ENCODE measurements at regions not wholly inside any gene's neighbourhood (a gene's known extent, or its start where the extent isn't known, plus 50 kb on each side); places are given as distances from the start of the nearest gene placed in this dataset.

DNA sequence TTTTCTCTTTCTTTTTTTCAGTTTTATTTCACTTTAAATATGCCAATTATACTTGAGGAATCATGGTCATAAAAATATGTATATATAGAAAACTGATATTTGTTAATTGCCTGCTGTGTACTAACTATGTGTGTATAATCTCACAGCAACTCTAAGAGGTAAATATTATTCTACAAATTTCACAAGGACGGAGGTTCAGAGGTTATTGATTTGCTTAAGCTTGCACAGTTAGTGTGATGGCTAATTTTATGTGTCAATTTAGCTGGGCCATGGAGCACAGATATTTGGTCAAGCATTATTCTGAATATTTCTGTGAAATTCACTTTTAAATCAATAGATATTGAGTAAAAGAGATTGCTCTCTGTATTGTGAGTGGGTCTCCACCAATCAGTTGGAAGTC, 75.7 kb upstream of the CENPW start:
- DNase-seq (no peak), ATAC-seq (replicated peaks in 1 of 4) (no peak)
- no peaks in the 10 kb centered on the region for H3K4me1 Mint-ChIP-seq
- no peak overlapping the region for H3K4me3 Mint-ChIP-seq
- Histone ChIP-seq H3K27ac (ENCODE audit: low read length) (no peak overlapping the region), H3K4me1 (ENCODE audit: control insufficient read depth in 1 of 2, extremely low read depth in 1 of 2, insufficient read depth in 2 of 2, low read length in 2 of 2) (no peaks in the 10 kb centered on the region), H3K9me3 (no peaks in the 10 kb centered on the region), H3K4me3 (ENCODE audit: control insufficient read depth in 1 of 2, extremely low read depth in 1 of 2, low read length in 1 of 2) (no peak overlapping the region), H3K36me3 (ENCODE audit: control insufficient read depth in 2 of 2, extremely low read depth in 1 of 2, insufficient read depth in 1 of 2, low read length in 1 of 2) (no peaks in the 10 kb centered on the region), H3K27me3 (replicated peaks in 1 of 2; ENCODE audit: control insufficient read depth in 2 of 2, extremely low read depth in 1 of 2, insufficient read depth in 2 of 2, low read length in 1 of 2) (peaks cover 0 to 6% of the 10 kb centered on the region in 2 experiments)
- ChIA-PET POLR2A (no interaction called here), CTCF (no interaction called here)
- H3K36me3 Mint-ChIP-seq, result peaks cover 17% of the 10 kb centered on the region
- no peaks in the 10 kb centered on the region for H3K27me3 Mint-ChIP-seq
- H3K9me3 Mint-ChIP-seq, result peaks cover 21 to 30% (median 23%) of the 10 kb centered on the region in 3 donors
- WGBS (ENCODE audit: insufficient coverage), result no CpG with 5 or more reads among the region's 1 CpG
- no peak overlapping the region for H3K27ac Mint-ChIP-seq

DNA sequence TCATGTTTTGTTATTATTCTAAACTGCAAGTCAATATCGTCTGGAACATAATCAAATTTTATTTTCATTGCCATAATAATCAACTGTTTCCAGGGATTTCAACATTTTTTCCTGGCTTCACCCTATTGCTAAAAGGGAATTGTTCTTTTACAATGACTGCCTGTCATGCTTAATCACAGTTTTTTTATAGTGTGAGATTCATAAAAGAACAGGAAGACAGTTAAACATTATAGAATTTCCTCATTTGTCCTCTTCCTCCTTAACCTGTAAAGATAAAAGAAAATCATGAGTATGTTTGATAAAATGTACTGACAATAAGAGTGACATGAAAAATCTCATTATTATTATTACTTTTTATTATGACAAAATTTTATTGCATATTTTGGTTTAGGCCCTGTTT, 73.3 kb upstream of the CENPW start:
- peaks cover 0 to 5% of the 10 kb centered on the region in 2 experiments for H3K27me3 ChIP-seq (replicated peaks in 1 of 2; ENCODE audit: control insufficient read depth in 2 of 2, extremely low read depth in 1 of 2, insufficient read depth in 2 of 2, low read length in 1 of 2)
- WGBS (ENCODE audit: insufficient coverage), result no CpG with 5 or more reads among the region's 1 CpG
- H3K27ac ChIP-seq (ENCODE audit: low read length), result no peak overlapping the region
- H3K4me3 ChIP-seq (ENCODE audit: control insufficient read depth in 1 of 2, extremely low read depth in 1 of 2, low read length in 1 of 2), result no peak overlapping the region
- no peaks in the 10 kb centered on the region for H3K4me1 ChIP-seq (ENCODE audit: control insufficient read depth in 1 of 2, extremely low read depth in 1 of 2, insufficient read depth in 2 of 2, low read length in 2 of 2)
- DNase-seq (no peak), ATAC-seq (replicated peaks in 1 of 4) (no peak)
- H3K4me3 Mint-ChIP-seq, result no peak overlapping the region
- no peak overlapping the region for H3K27ac Mint-ChIP-seq
- peaks cover 14% of the 10 kb centered on the region for H3K36me3 Mint-ChIP-seq
- peaks cover 3 to 6% (median 3%) of the 10 kb centered on the region in 3 donors for H3K9me3 Mint-ChIP-seq
- no peaks in the 10 kb centered on the region for H3K4me1 Mint-ChIP-seq
- no peaks in the 10 kb centered on the region for H3K36me3 ChIP-seq (ENCODE audit: control insufficient read depth in 2 of 2, extremely low read depth in 1 of 2, insufficient read depth in 1 of 2, low read length in 1 of 2)
- ChIA-PET CTCF (no interaction called here), POLR2A (no interaction called here)
- H3K27me3 Mint-ChIP-seq, result no peaks in the 10 kb centered on the region
- H3K9me3 ChIP-seq, result no peaks in the 10 kb centered on the region

- WGBS (ENCODE audit: insufficient coverage), result no CpG with 5 or more reads among the region's 1 CpG
- Mint-ChIP-seq H3K4me1 (no peaks in the 10 kb centered on the region), H3K4me3 (no peak overlapping the region), H3K36me3 (peaks cover 11% of the 10 kb centered on the region), H3K27me3 (no peaks in the 10 kb centered on the region), H3K27ac (no peak overlapping the region), H3K9me3 (peaks cover 0 to 5% (median 0%) of the 10 kb centered on the region in 3 donors)
- H3K27ac ChIP-seq (ENCODE audit: low read length), result no peak overlapping the region
- H3K4me1 ChIP-seq (ENCODE audit: control insufficient read depth in 1 of 2, extremely low read depth in 1 of 2, insufficient read depth in 2 of 2, low read length in 2 of 2), result no peaks in the 10 kb centered on the region
- H3K36me3 ChIP-seq (ENCODE audit: control insufficient read depth in 2 of 2, extremely low read depth in 1 of 2, insufficient read depth in 1 of 2, low read length in 1 of 2), result no peaks in the 10 kb centered on the region
- ATAC-seq (replicated peaks in 1 of 4), result no peak
- CTCF ChIA-PET, result no interaction called here
- POLR2A ChIA-PET, result no interaction called here
- DNase-seq, result no peak
- no peak overlapping the region for H3K4me3 ChIP-seq (ENCODE audit: control insufficient read depth in 1 of 2, extremely low read depth in 1 of 2, low read length in 1 of 2)
- no peaks in the 10 kb centered on the region for H3K9me3 ChIP-seq
- no peaks in the 10 kb centered on the region for H3K27me3 ChIP-seq (replicated peaks in 1 of 2; ENCODE audit: control insufficient read depth in 2 of 2, extremely low read depth in 1 of 2, insufficient read depth in 2 of 2, low read length in 1 of 2)
These were observed 72.3 kb upstream of the CENPW start for GRCh38 chr6:126267626-126268025.

DNA sequence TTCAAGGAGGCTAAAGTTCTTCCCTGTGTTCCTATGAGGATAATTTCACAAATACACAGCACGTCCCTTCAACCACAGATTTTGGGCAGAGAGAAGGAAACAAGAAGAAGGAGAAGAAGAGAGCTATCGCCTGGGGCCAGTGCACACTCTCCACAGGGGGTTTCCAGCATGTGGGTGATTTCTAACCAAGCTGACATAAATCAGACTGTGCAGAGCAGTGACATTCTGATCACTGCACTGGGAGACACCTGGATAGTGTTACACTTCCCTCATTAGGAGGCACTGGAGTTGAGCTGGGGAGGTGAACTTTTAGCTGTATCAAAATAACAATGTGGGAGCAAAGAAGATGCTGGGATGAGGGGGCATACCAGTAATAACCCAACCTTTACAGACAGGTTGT, 71.8 kb upstream of the CENPW start:
- Mint-ChIP-seq H3K36me3 (peaks cover 11% of the 10 kb centered on the region), H3K27me3 (no peaks in the 10 kb centered on the region), H3K4me1 (no peaks in the 10 kb centered on the region), H3K4me3 (no peak overlapping the region), H3K9me3 (peaks cover 0 to 1% (median 0%) of the 10 kb centered on the region in 3 donors), H3K27ac (no peak overlapping the region)
- Histone ChIP-seq H3K27me3 (replicated peaks in 1 of 2; ENCODE audit: control insufficient read depth in 2 of 2, extremely low read depth in 1 of 2, insufficient read depth in 2 of 2, low read length in 1 of 2) (no peaks in the 10 kb centered on the region), H3K4me3 (ENCODE audit: control insufficient read depth in 1 of 2, extremely low read depth in 1 of 2, low read length in 1 of 2) (no peak overlapping the region), H3K4me1 (ENCODE audit: control insufficient read depth in 1 of 2, extremely low read depth in 1 of 2, insufficient read depth in 2 of 2, low read length in 2 of 2) (no peaks in the 10 kb centered on the region), H3K9me3 (no peaks in the 10 kb centered on the region), H3K36me3 (ENCODE audit: control insufficient read depth in 2 of 2, extremely low read depth in 1 of 2, insufficient read depth in 1 of 2, low read length in 1 of 2) (no peaks in the 10 kb centered on the region), H3K27ac (ENCODE audit: low read length) (no peak overlapping the region)
- ATAC-seq (replicated peaks in 1 of 4) (no peak), DNase-seq (no peak)
- CTCF ChIA-PET, result interaction anchor here in 1 of 2 donors (0.6 kb wide), 1 partner anchor 10 kb away, joined by 3 read pairs; no protein-coding TSS in a partner anchor
- no CpG with 5 or more reads among the region's 2 CpGs for WGBS (ENCODE audit: insufficient coverage)
- POLR2A ChIA-PET, result no interaction called here

GRCh38 chr6:126280287-126280686, 59.6 kb upstream of the CENPW start:
- H3K27me3 ChIP-seq (replicated peaks in 1 of 2; ENCODE audit: control insufficient read depth in 2 of 2, extremely low read depth in 1 of 2, insufficient read depth in 2 of 2, low read length in 1 of 2), result no peaks in the 10 kb centered on the region
- POLR2A ChIA-PET, result no interaction called here
- H3K36me3 ChIP-seq (ENCODE audit: control insufficient read depth in 2 of 2, extremely low read depth in 1 of 2, insufficient read depth in 1 of 2, low read length in 1 of 2), result no peaks in the 10 kb centered on the region
- Mint-ChIP-seq H3K27ac (no peak overlapping the region), H3K36me3 (no peaks in the 10 kb centered on the region), H3K4me3 (no peak overlapping the region), H3K9me3 (no peaks in the 10 kb centered on the region), H3K4me1 (no peaks in the 10 kb centered on the region), H3K27me3 (peaks cover 0 to 3% of the 10 kb centered on the region in 2 donors)
- WGBS (ENCODE audit: insufficient coverage), result no CpG with 5 or more reads among the region's 4 CpGs
- ATAC-seq (replicated peaks in 1 of 4), result no peak
- H3K4me3 ChIP-seq (ENCODE audit: control insufficient read depth in 1 of 2, extremely low read depth in 1 of 2, low read length in 1 of 2), result no peak overlapping the region
- no peaks in the 10 kb centered on the region for H3K4me1 ChIP-seq (ENCODE audit: control insufficient read depth in 1 of 2, extremely low read depth in 1 of 2, insufficient read depth in 2 of 2, low read length in 2 of 2)
- no peak overlapping the region for H3K27ac ChIP-seq (ENCODE audit: low read length)
- CTCF ChIA-PET, result no interaction called here
- no peak for DNase-seq
- H3K9me3 ChIP-seq, result no peaks in the 10 kb centered on the region

GRCh38 chr6:126285871-126286365, 54.0 kb upstream of the CENPW start:
- Histone ChIP-seq H3K9me3 (no peaks in the 10 kb centered on the region), H3K27me3 (replicated peaks in 1 of 2; ENCODE audit: control insufficient read depth in 2 of 2, extremely low read depth in 1 of 2, insufficient read depth in 2 of 2, low read length in 1 of 2) (no peaks in the 10 kb centered on the region), H3K4me1 (ENCODE audit: control insufficient read depth in 1 of 2, extremely low read depth in 1 of 2, insufficient read depth in 2 of 2, low read length in 2 of 2) (no peaks in the 10 kb centered on the region), H3K27ac (ENCODE audit: low read length) (no peak overlapping the region), H3K36me3 (ENCODE audit: control insufficient read depth in 2 of 2, extremely low read depth in 1 of 2, insufficient read depth in 1 of 2, low read length in 1 of 2) (no peaks in the 10 kb centered on the region), H3K4me3 (ENCODE audit: control insufficient read depth in 1 of 2, extremely low read depth in 1 of 2, low read length in 1 of 2) (no peak overlapping the region)
- WGBS (ENCODE audit: insufficient coverage), result no CpG with 5 or more reads among the region's 4 CpGs
- Mint-ChIP-seq H3K36me3 (no peaks in the 10 kb centered on the region), H3K9me3 (no peaks in the 10 kb centered on the region), H3K27ac (no peak overlapping the region), H3K4me1 (no peaks in the 10 kb centered on the region), H3K4me3 (no peak overlapping the region), H3K27me3 (no peaks in the 10 kb centered on the region)
- no peak for DNase-seq
- ChIA-PET POLR2A (no interaction called here), CTCF (no interaction called here)
- ATAC-seq (replicated peaks in 1 of 4), result no peak
